Endothelial cell of umbilical vein (primary cell): ENCODE measurements at regions not wholly inside any gene's neighbourhood (a gene's known extent, or its start where the extent isn't known, plus 50 kb on each side); places are given as distances from the start of the nearest gene placed in this dataset.

ENCODE experiments used
- BruUV-seq: library from RNA; stranded (reverse); fragments of 400-500 nt; replicated peaks from 2 replicates; lab custom pipeline; 2021; lab: Mats Ljungman, UMichigan
- CTCF ChIA-PET: fragments of 300-600, 350-600 bp; sonication (Branson Sonifier 250); formaldehyde crosslinking; loops from one replicate; lab custom pipeline; 2021; ENCODE audit warnings: antibody characterized with exemption, inconsistent platforms; lab: Charles Lee
- POLR2A ChIA-PET: fragments of 300-600, 350-600 bp; sonication (Branson Sonifier 250); formaldehyde crosslinking; loops from one replicate; lab custom pipeline; 2021; ENCODE audit warnings: antibody characterized with exemption, inconsistent platforms; lab: Charles Lee
- DNase-seq: peaks from one replicate; pipeline ENCODE4 v3.0.0-alpha.2; 2011; ENCODE audit warnings: low read depth, low spot score
- FAIRE-seq: peaks from 2 replicates; lab custom pipeline; 2011; peaks lifted over from hg19 to GRCh38; lab: Jason Lieb, UNC
- H2AFZ ChIP-seq: 2 replicates; pipeline ENCODE4 v1.6.0; 2012; ENCODE audit warnings: low read depth, low read length, control low read depth, inconsistent platforms
- H3K27ac ChIP-seq: 2 replicates; pipeline ENCODE4 v1.5.1; 2011; ENCODE audit warnings: low read depth, mild to moderate bottlenecking, control low read depth, low read length, moderate library complexity; ENCODE audit not compliant: insufficient read depth
- H3K27me3 ChIP-seq, 2 experiments: 2 replicates each; pipeline versions ENCODE4 v1.6.0 to v1.6.1; 2011; ENCODE audit warnings: low read length in 2 of 2, mixed read lengths in 1 of 2; ENCODE audit not compliant: control insufficient read depth in 2 of 2, insufficient read depth in 2 of 2
- H3K36me3 ChIP-seq, 2 experiments: 2 replicates in 1 of 2; 3 replicates in 1 of 2; pipeline ENCODE4 v1.5.1; 2011; ENCODE audit warnings: low read length in 2 of 2, mild to moderate bottlenecking in 1 of 2, moderate library complexity in 1 of 2; ENCODE audit not compliant: control insufficient read depth in 2 of 2, insufficient read depth in 2 of 2; ENCODE audit errors: extremely low read depth in 1 of 2
- H3K4me1 ChIP-seq: 3 replicates; pipeline ENCODE4 v1.5.1; 2011; ENCODE audit warnings: mild to moderate bottlenecking, low read length; ENCODE audit not compliant: control insufficient read depth, insufficient read depth; ENCODE audit errors: extremely low read depth
- H3K4me2 ChIP-seq: 2 replicates; pipeline ENCODE4 v1.6.1; 2011; ENCODE audit warnings: low read length, control low read depth, mixed read lengths; ENCODE audit not compliant: insufficient read depth
- H3K4me3 ChIP-seq, 3 experiments: fragments of 200-600 bp in 1 of 3; sonication (generic), shearing (Covaris generic) in 1 of 3; replicated peaks in 1 of 3; 2 replicates each; pipeline ENCODE4 v1.5.1; 2011 to 2016; ENCODE audit warnings: control low read depth in 3 of 3, low read length in 3 of 3, mild to moderate bottlenecking in 2 of 3, inconsistent platforms in 1 of 3, low read depth in 1 of 3, moderate library complexity in 1 of 3; ENCODE audit not compliant: insufficient read depth in 1 of 3
- H3K79me2 ChIP-seq: 2 replicates; pipeline ENCODE4 v1.6.0; 2012; ENCODE audit warnings: low read length, inconsistent platforms; ENCODE audit not compliant: control insufficient read depth, insufficient read depth
- H3K9ac ChIP-seq: replicated peaks from 2 replicates; pipeline ENCODE3; 2011; ENCODE audit warnings: low read length, control low read depth; ENCODE audit not compliant: insufficient read depth; ENCODE audit errors: extremely low read depth
- H3K9me1 ChIP-seq: replicated peaks from 3 replicates; pipeline ENCODE4 v1.6.0; 2011; ENCODE audit warnings: mild to moderate bottlenecking, low read length; ENCODE audit not compliant: control insufficient read depth, insufficient read depth; ENCODE audit errors: extremely low read depth
- H3K9me3 ChIP-seq: replicated peaks from 2 replicates; pipeline ENCODE4 v1.5.1; 2012; ENCODE audit warnings: low read length, inconsistent platforms; ENCODE audit not compliant: control insufficient read depth, insufficient read depth
- H4K20me1 ChIP-seq: replicated peaks from 2 replicates; pipeline ENCODE3; 2011; ENCODE audit warnings: mild to moderate bottlenecking, low read length; ENCODE audit not compliant: control insufficient read depth, insufficient read depth; ENCODE audit errors: extremely low read depth
- FOS ChIP-seq: IDR thresholded peaks from 2 replicates; pipeline ENCODE4 v1.6.1; 2011; ENCODE audit warnings: mild to moderate bottlenecking, low read length, moderate library complexity, borderline replicate concordance; ENCODE audit not compliant: insufficient read depth
- GATA2 ChIP-seq: IDR thresholded peaks from 2 replicates; pipeline ENCODE4 v1.7.0; 2011; ENCODE audit warnings: low read depth, mild to moderate bottlenecking, moderate library complexity, mixed read lengths, low read length; ENCODE audit not compliant: insufficient read length, insufficient read depth
- JUN ChIP-seq: IDR thresholded peaks from 2 replicates; pipeline ENCODE4 v1.6.1; 2011; ENCODE audit warnings: borderline replicate concordance, low read depth; ENCODE audit not compliant: insufficient read length, insufficient read depth
- POLR2A ChIP-seq: IDR thresholded peaks from 2 replicates; pipeline ENCODE4 v1.6.1; 2012; ENCODE audit warnings: low read depth, mild to moderate bottlenecking, control low read depth, low read length
- dilution Hi-C: fragments of 300-500 bp; cut with MboI; formaldehyde crosslinking; loops from one replicate; pipeline ENCODE4 v1.15.0; 2019; ENCODE audit warnings: low sequenced_read_pairs; ENCODE audit not compliant: extremely low pct_ligation_motif_present
- intact Hi-C: fragments of 100-400 bp; cut with micrococcal nuclease; formaldehyde crosslinking; loops from one replicate; pipeline ENCODE4 v1.10.0; 2022
- TF ChIP-seq, protein P1 (sequence below): IDR thresholded peaks from 2 replicates; pipeline ENCODE4 v1.6.1; 2011; ENCODE audit not compliant: insufficient read depth, insufficient read length

DNA sequence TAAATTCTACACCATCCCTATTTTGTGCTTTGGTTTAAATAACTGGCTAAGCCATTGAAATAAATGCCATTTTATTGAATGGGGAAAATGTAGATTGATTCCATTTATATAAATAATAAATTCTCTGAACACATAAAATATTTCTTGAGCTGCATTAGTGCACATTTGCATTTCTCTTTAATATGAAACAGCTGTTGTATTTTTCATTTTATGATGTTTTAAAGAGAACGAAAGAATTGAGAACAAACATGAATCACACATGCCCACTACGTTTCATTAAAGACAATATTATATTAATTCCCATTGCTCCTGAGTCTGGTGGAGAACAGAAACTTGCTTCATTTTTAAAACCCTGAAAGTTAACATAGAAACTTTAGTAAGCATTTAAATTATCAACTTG lies 235.7 kb upstream of the CFAP20DC start:
- H3K9me1 ChIP-seq = no peaks in the 10 kb centered on the region
- H2AFZ ChIP-seq = no peak overlapping the region
- DNase-seq (no peak), FAIRE-seq (no peak)
- no peak overlapping the region for H3K9ac ChIP-seq
- intact Hi-C loops = no loop called here
- no peak overlapping the region for H3K27ac ChIP-seq
- no peak overlapping the region for H3K4me3 ChIP-seq
- dilution Hi-C loops = no loop called here
- H3K36me3 ChIP-seq = no peaks in the 10 kb centered on the region
- H3K4me1 ChIP-seq = no peaks in the 10 kb centered on the region
- H3K27me3 ChIP-seq = no peaks in the 10 kb centered on the region
- no TSS peak for BruUV-seq
- no peak for TF ChIP-seq FOS
- TF ChIP-seq, protein P1, sequence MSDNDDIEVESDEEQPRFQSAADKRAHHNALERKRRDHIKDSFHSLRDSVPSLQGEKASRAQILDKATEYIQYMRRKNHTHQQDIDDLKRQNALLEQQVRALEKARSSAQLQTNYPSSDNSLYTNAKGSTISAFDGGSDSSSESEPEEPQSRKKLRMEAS = no peak
- H3K9me3 ChIP-seq = no peaks in the 10 kb centered on the region
- ChIA-PET CTCF (no interaction called here), POLR2A (no interaction called here)
- no peaks in the 10 kb centered on the region for H4K20me1 ChIP-seq
- no peaks in the 10 kb centered on the region for H3K79me2 ChIP-seq
- no peak overlapping the region for H3K4me2 ChIP-seq

DNA sequence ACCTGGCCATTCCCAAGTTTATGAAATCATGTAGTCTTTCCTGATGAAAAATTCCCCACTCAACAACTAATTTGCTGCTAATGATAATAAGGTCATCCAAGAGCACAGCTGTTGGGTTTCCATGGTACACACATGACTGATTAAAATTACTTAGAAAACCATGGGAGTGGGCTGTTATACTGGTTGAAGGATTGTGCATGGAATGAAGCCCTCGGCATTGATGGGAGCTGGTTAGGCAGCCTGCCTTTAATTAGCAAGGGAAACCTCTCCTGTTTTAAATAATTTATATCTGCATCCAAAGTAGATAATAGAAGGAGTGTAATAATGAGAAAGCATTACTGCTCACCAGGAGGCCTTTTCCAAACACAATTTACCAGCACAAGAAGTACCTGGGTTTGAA lies 235.1 kb upstream of the CFAP20DC start:
- Histone ChIP-seq H3K27me3 (no peaks in the 10 kb centered on the region), H3K9me1 (no peaks in the 10 kb centered on the region), H3K4me2 (no peak overlapping the region), H3K79me2 (no peaks in the 10 kb centered on the region), H3K36me3 (no peaks in the 10 kb centered on the region), H3K9ac (no peak overlapping the region), H3K4me3 (no peak overlapping the region), H2AFZ (no peak overlapping the region), H3K4me1 (no peaks in the 10 kb centered on the region), H3K27ac (no peak overlapping the region), H3K9me3 (no peaks in the 10 kb centered on the region), H4K20me1 (no peaks in the 10 kb centered on the region)
- CTCF ChIA-PET = no interaction called here
- dilution Hi-C loops (no loop called here), intact Hi-C loops (no loop called here)
- no TSS peak for BruUV-seq
- FAIRE-seq = no peak
- POLR2A ChIA-PET = no interaction called here
- TF ChIP-seq JUN (no peak), GATA2 (no peak), POLR2A (no peak)
- DNase-seq = no peak
